ENCODE measurements at regions not wholly inside any gene's neighbourhood (a gene's known extent, or its start where the extent isn't known, plus 50 kb on each side); places are given as distances from the start of the nearest gene placed in this dataset.

DNA sequence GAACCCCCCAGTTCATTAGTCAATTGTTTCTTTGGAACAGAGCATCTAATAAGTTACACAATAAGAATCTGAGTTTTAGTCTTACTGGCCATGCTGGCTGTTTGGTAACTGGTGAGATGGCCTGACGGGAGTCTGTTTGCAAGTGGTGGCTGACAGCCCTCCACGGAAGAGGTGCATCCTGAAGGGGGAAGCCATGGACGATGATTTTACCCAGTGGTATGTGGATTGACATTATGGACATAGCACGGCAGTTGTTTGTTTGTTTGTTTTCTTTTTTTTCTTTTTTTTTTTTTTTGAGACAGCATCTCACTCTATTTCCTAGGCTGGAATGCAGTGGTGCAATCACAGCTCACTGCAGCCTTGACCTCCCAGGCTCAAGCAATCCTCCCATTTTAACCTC lies 156.0 kb downstream of the RPLP1 start:
- TF ChIP-seq, protein P1, sequence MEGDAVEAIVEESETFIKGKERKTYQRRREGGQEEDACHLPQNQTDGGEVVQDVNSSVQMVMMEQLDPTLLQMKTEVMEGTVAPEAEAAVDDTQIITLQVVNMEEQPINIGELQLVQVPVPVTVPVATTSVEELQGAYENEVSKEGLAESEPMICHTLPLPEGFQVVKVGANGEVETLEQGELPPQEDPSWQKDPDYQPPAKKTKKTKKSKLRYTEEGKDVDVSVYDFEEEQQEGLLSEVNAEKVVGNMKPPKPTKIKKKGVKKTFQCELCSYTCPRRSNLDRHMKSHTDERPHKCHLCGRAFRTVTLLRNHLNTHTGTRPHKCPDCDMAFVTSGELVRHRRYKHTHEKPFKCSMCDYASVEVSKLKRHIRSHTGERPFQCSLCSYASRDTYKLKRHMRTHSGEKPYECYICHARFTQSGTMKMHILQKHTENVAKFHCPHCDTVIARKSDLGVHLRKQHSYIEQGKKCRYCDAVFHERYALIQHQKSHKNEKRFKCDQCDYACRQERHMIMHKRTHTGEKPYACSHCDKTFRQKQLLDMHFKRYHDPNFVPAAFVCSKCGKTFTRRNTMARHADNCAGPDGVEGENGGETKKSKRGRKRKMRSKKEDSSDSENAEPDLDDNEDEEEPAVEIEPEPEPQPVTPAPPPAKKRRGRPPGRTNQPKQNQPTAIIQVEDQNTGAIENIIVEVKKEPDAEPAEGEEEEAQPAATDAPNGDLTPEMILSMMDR (IDR thresholded peaks at IDR 0.05): no peak
- no peak for TF ChIP-seq EP300 (IDR thresholded peaks at IDR 0.05)
- TF ChIP-seq POLR2A (IDR thresholded peaks at IDR 0.05): no peak
- 56 to 66% (median 61%) methylated on average over 4 of the region's 4 CpGs for WGBS, 3 donors
- Histone ChIP-seq H3K4me1 (ENCODE audit: insufficient read depth) (no peaks in the 10 kb centered on the region), H3K36me3 (no peaks in the 10 kb centered on the region), H3K27me3 (no peaks in the 10 kb centered on the region), H3K9me3 (no peaks in the 10 kb centered on the region), H3K27ac (no peak overlapping the region), H3K4me3 (no peak overlapping the region)
- no peak for DNase-seq
- intact Hi-C loops (cut with DNase I): no loop called here

DNA sequence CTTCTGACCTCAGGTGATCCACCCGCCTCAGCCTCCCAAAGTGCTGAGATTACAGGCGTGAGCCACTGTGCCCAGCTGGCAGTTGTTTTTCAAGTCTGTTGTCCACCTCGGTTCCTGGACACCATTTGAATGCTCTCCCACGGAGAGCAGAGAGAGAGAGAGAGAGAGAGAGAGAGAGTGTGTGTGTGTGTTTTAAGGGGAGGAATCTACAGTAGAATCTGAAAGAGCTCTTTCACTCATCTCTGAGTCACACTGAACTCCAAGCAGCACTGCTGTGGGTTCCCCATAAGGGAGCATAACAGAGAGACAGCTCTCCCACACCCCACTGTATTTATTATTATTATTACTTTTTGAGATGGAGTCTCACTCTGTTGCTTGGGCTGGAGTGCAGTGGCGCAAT lies 156.6 kb downstream of the RPLP1 start:
- H3K36me3 ChIP-seq: no peaks in the 10 kb centered on the region
- H3K9me3 ChIP-seq: no peaks in the 10 kb centered on the region
- intact Hi-C loops (cut with DNase I): no loop called here
- WGBS, 3 donors: 35 to 41% (median 41%) methylated on average over 5 of the region's 5 CpGs
- DNase-seq: no peak
- H3K4me1 ChIP-seq (ENCODE audit: insufficient read depth): no peaks in the 10 kb centered on the region
- H3K4me3 ChIP-seq: no peak overlapping the region
- TF ChIP-seq EP300 (IDR thresholded peaks at IDR 0.05): no peak
- no peak for TF ChIP-seq POLR2A (IDR thresholded peaks at IDR 0.05)
- TF ChIP-seq, protein P1 (IDR thresholded peaks at IDR 0.05): no peak
- H3K27me3 ChIP-seq: no peaks in the 10 kb centered on the region
- no peak overlapping the region for H3K27ac ChIP-seq

DNA sequence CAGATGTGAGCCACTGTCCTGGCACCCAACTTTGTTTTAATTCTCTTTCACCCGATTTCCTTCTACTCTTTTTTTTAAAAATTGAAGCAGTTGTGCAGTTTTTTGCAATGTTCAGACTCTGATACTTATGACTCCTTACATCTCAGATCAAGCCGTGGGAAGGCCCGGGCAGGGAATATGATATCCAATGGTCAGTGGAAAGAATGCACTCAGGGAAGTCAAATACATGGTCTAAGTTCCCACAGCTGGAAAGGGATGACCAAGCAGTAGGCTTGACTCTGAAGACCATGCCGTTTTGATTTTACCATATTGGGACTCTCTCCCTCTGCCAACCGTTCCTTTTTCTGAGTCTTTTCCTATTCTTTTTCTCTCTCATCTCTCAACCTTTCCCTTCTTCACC lies 157.2 kb downstream of the RPLP1 start:
- H3K9me3 ChIP-seq: no peaks in the 10 kb centered on the region
- intact Hi-C loops (cut with DNase I): no loop called here
- H3K4me1 ChIP-seq (ENCODE audit: insufficient read depth): no peaks in the 10 kb centered on the region
- no peaks in the 10 kb centered on the region for H3K36me3 ChIP-seq
- DNase-seq: no peak
- TF ChIP-seq POLR2A (IDR thresholded peaks at IDR 0.05) (no peak), EP300 (IDR thresholded peaks at IDR 0.05) (no peak)
- TF ChIP-seq, protein P1 (IDR thresholded peaks at IDR 0.05): no peak
- H3K4me3 ChIP-seq: no peak overlapping the region
- no peak overlapping the region for H3K27ac ChIP-seq
- 73 to 80% (median 78%) methylated on average over 5 of the region's 5 CpGs for WGBS, 3 donors
- H3K27me3 ChIP-seq: no peaks in the 10 kb centered on the region

DNA sequence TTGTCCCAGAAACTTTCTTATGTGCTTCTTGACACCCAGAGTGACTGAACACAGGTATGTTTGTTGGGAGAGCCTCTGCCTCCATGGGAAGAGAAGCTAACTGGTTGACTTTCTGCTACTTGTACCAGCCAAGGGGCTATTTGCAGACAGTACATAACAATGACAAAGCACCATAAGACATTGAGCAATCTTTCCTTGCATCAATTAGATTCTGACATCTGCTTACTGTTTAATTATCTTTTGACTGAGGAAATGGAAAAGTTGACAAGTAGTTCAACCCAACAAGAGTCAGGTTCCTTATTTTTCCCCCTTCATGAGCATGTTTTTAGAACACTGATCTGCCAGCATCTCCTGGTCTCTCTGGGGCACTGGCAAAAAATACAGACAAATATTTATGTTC lies 157.7 kb downstream of the RPLP1 start:
- H3K9me3 ChIP-seq: no peaks in the 10 kb centered on the region
- no peaks in the 10 kb centered on the region for H3K27me3 ChIP-seq
- no peak for TF ChIP-seq EP300 (IDR thresholded peaks at IDR 0.05)
- TF ChIP-seq POLR2A (IDR thresholded peaks at IDR 0.05): no peak
- TF ChIP-seq, protein P1 (IDR thresholded peaks at IDR 0.05): no peak
- H3K4me1 ChIP-seq (ENCODE audit: insufficient read depth): no peaks in the 10 kb centered on the region
- no peak overlapping the region for H3K27ac ChIP-seq
- no peak for DNase-seq
- H3K36me3 ChIP-seq: no peaks in the 10 kb centered on the region
- intact Hi-C loops (cut with DNase I): no loop called here
- no peak overlapping the region for H3K4me3 ChIP-seq

DNA sequence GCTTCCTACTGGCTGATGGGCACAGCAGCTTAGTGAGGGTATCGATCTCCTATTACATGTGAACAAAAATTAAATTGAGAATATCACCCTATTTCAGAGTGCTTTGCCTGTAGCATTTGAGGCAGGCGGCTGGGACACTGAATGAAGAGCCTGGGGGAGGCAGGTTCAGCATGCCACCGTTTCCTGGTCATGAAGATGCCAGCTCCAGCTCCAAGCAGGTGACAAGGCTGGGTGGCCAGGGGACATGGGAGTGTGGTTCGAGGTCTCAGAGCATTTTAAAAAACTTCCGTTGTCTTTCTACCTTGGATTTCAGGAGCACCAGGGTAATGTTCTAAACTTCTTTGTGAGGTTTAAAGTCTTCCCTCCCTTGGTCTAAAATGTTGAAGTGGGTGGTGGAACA lies 158.2 kb downstream of the RPLP1 start:
- Histone ChIP-seq H3K27me3 (no peaks in the 10 kb centered on the region), H3K36me3 (no peaks in the 10 kb centered on the region), H3K4me1 (ENCODE audit: insufficient read depth) (no peaks in the 10 kb centered on the region), H3K4me3 (no peak overlapping the region), H3K9me3 (no peaks in the 10 kb centered on the region), H3K27ac (no peak overlapping the region)
- intact Hi-C loops (cut with DNase I): no loop called here
- DNase-seq: no peak
- TF ChIP-seq EP300 (IDR thresholded peaks at IDR 0.05) (no peak), POLR2A (IDR thresholded peaks at IDR 0.05) (no peak)
- TF ChIP-seq, protein P1 (IDR thresholded peaks at IDR 0.05): no peak
- 90 to 97% (median 93%) methylated on average over 5 of the region's 5 CpGs for WGBS, 3 donors
